MCF 10A (cell line): ENCODE measurements at regions not wholly inside any gene's neighbourhood (a gene's known extent, or its start where the extent isn't known, plus 50 kb on each side); places are given as distances from the start of the nearest gene placed in this dataset.
A peak's percentile ranks its signal among the peaks of the same experiment; 100 is the strongest.

Source experiments
- BruUV-seq: library from RNA; stranded (reverse); fragments of 400-500 nt; replicated peaks from 2 replicates; lab custom pipeline; 2021; lab: Mats Ljungman, UMichigan
- CTCF ChIA-PET: fragments of 300-600 bp; sonication (Branson Sonifier 250); formaldehyde crosslinking; extraction: SDS; loops from one replicate; lab custom pipeline; 2021; ENCODE audit warnings: antibody characterized with exemption, inconsistent platforms; lab: Yijun Ruan, JAX
- POLR2A ChIA-PET: fragments of 300-600, 350-650 bp; sonication (Branson Sonifier 250); formaldehyde crosslinking; extraction: SDS; loops from one replicate; lab custom pipeline; 2020; ENCODE audit warnings: antibody characterized with exemption, inconsistent platforms; lab: Yijun Ruan, JAX
- DNase-seq: peaks from one replicate; pipeline ENCODE4 v3.0.0-alpha.2; 2018; ENCODE audit not compliant: unreplicated experiment
- H3K27ac Mint-ChIP-seq: one replicate; pipeline ENCODE4 v1.8.0; 2022; ENCODE audit warnings: mild to moderate bottlenecking, low read depth, mixed read lengths; ENCODE audit not compliant: unreplicated experiment
- H3K27me3 Mint-ChIP-seq: one replicate; pipeline ENCODE4 v1.8.0; 2022; ENCODE audit warnings: mixed read lengths; ENCODE audit not compliant: insufficient read depth, unreplicated experiment
- H3K36me3 Mint-ChIP-seq: one replicate; pipeline ENCODE4 v1.8.0; 2022; ENCODE audit warnings: mild to moderate bottlenecking, moderate library complexity, mixed read lengths; ENCODE audit not compliant: insufficient read depth, unreplicated experiment
- H3K4me1 Mint-ChIP-seq: one replicate; pipeline ENCODE4 v1.8.0; 2022; ENCODE audit warnings: mixed read lengths; ENCODE audit not compliant: insufficient read depth, unreplicated experiment
- H3K4me3 Mint-ChIP-seq: one replicate; pipeline ENCODE4 v1.8.0; 2022; ENCODE audit warnings: mild to moderate bottlenecking, moderate library complexity, mixed read lengths; ENCODE audit not compliant: unreplicated experiment
- H3K9me3 Mint-ChIP-seq: one replicate; pipeline ENCODE4 v1.8.0; 2022; ENCODE audit warnings: mixed read lengths; ENCODE audit not compliant: unreplicated experiment
- CTCF ChIP-seq: fragments of 200-600 bp; IDR thresholded peaks from one replicate; pipeline ENCODE4 v1.8.0; 2022; ENCODE audit warnings: antibody characterized with exemption, mild to moderate bottlenecking; ENCODE audit not compliant: unreplicated experiment
- intact Hi-C: fragments of 100-400 bp; cut with micrococcal nuclease; formaldehyde crosslinking; loops from 2 replicates; pipeline ENCODE4 v1.14.1; 2022

- no peak for TF ChIP-seq CTCF
- H3K4me3 Mint-ChIP-seq, result no peak overlapping the region
- CTCF ChIA-PET, result interaction anchor here (1.0 to 1.3 kb wide), 2 partner anchors 16 to 75 kb away, joined by 4 to 5 read pairs; partner anchors contain the start of gene MAOA
- H3K27me3 Mint-ChIP-seq, result peaks cover 12% of the 10 kb centered on the region
- peak overlapping the region; percentile 84 for H3K27ac Mint-ChIP-seq
- POLR2A ChIA-PET, result interaction anchor here (1.1 to 9.7 kb wide), 19 partner anchors 8 to 168 kb away, joined by 3 to 155 read pairs (median 13); partner anchors contain the start of gene MAOA
- peak; percentile 43 for DNase-seq
- no TSS peak for BruUV-seq
- intact Hi-C loops, result loop anchor here (5.0 kb wide), 1 partner anchor 61 kb away; no protein-coding TSS in a partner anchor
- no peaks in the 10 kb centered on the region for H3K36me3 Mint-ChIP-seq
- H3K9me3 Mint-ChIP-seq, result no peaks in the 10 kb centered on the region
- peaks cover 9% of the 10 kb centered on the region for H3K4me1 Mint-ChIP-seq
Measured at GRCh38 chrX:43581167-43581566, 74.9 kb upstream of the MAOA start.

GRCh38 chrX:43581888-43582539, 74.1 kb upstream of the MAOA start:
- ChIA-PET CTCF (interaction anchor here (0.7 to 1.8 kb wide), 5 partner anchors 10 to 161 kb away, joined by 3 to 10 read pairs (median 5); partner anchors contain the start of gene MAOA), POLR2A (interaction anchor here (1.0 to 9.7 kb wide), 19 partner anchors 9 to 167 kb away, joined by 3 to 155 read pairs (median 13); partner anchors contain the start of gene MAOA)
- no peaks in the 10 kb centered on the region for H3K9me3 Mint-ChIP-seq
- no TSS peak for BruUV-seq
- peaks cover 9% of the 10 kb centered on the region for H3K4me1 Mint-ChIP-seq
- peak; percentile 85 for DNase-seq
- intact Hi-C loops, result loop anchor here (2.0 to 5.0 kb wide), 2 partner anchors 60 to 73 kb away; no protein-coding TSS in a partner anchor
- TF ChIP-seq CTCF, result no peak
- H3K36me3 Mint-ChIP-seq, result no peaks in the 10 kb centered on the region
- H3K4me3 Mint-ChIP-seq, result no peak overlapping the region
- H3K27ac Mint-ChIP-seq, result peak overlapping the region; percentile 84
- H3K27me3 Mint-ChIP-seq, result peaks cover 12% of the 10 kb centered on the region

GRCh38 chrX:43582540-43582913, 73.6 kb upstream of the MAOA start:
- Mint-ChIP-seq H3K4me1 (peaks cover 9% of the 10 kb centered on the region), H3K36me3 (no peaks in the 10 kb centered on the region), H3K27me3 (peaks cover 12% of the 10 kb centered on the region), H3K27ac (peak overlapping the region; percentile 84), H3K9me3 (no peaks in the 10 kb centered on the region), H3K4me3 (no peak overlapping the region)
- CTCF ChIA-PET, result interaction anchor here (1.1 to 1.8 kb wide), 4 partner anchors 10 to 124 kb away, joined by 4 to 10 read pairs (median 5); no protein-coding TSS in a partner anchor
- intact Hi-C loops, result loop anchor here (2.0 to 5.0 kb wide), 2 partner anchors 60 to 72 kb away; no protein-coding TSS in a partner anchor
- POLR2A ChIA-PET, result interaction anchor here (0.6 to 9.7 kb wide), 20 partner anchors 9 to 124 kb away, joined by 3 to 155 read pairs (median 10); partner anchors contain the start of gene MAOA
- no peak for TF ChIP-seq CTCF
- TSS peak; percentile 90 for BruUV-seq
- DNase-seq, result no peak

GRCh38 chrX:43585922-43586321, 70.2 kb upstream of the MAOA start:
- no TSS peak for BruUV-seq
- ChIA-PET POLR2A (interaction anchor here (9.7 kb wide), 1 partner anchor 70 kb away, joined by 155 read pairs; the partner anchor contains the start of gene MAOA), CTCF (interaction anchor here (0.6 kb wide), 1 partner anchor 594 kb away, joined by 3 read pairs; no protein-coding TSS in a partner anchor)
- peaks cover 15% of the 10 kb centered on the region for H3K4me1 Mint-ChIP-seq
- no peak for DNase-seq
- no peak overlapping the region for H3K27ac Mint-ChIP-seq
- no peaks in the 10 kb centered on the region for H3K9me3 Mint-ChIP-seq
- no peaks in the 10 kb centered on the region for H3K36me3 Mint-ChIP-seq
- no peak for TF ChIP-seq CTCF
- no peaks in the 10 kb centered on the region for H3K27me3 Mint-ChIP-seq
- intact Hi-C loops, result no loop called here
- H3K4me3 Mint-ChIP-seq, result no peak overlapping the region
